ENCODE measurements at regions not wholly inside any gene's neighbourhood (a gene's known extent, or its start where the extent isn't known, plus 50 kb on each side); places are given as distances from the start of the nearest gene placed in this dataset.
"Not testable (repeated sequence)": the region's sequence is repeated elsewhere in the genome, so short reads cannot be mapped to it uniquely, and the experiment has no call there.

GRCh38 chr2:21379668-21380067, 255.9 kb downstream of the TDRD15 start:
- not testable (repeated sequence) for TF ChIP-seq CTCF (IDR thresholded peaks at IDR 0.05); POLR2AphosphoS5 (IDR thresholded peaks at IDR 0.05; ENCODE audit: insufficient read depth in 1 of 2, low read depth in 1 of 2); POLR2A (IDR thresholded peaks at IDR 0.05)

All from vagina (tissue), 2 donors.